HepG2 (cell line): ENCODE measurements at regions not wholly inside any gene's neighbourhood (a gene's known extent, or its start where the extent isn't known, plus 50 kb on each side); places are given as distances from the start of the nearest gene placed in this dataset.

Experiments used
- ATAC-seq: fragments of 200-7000 bp; cut with Tn5 transposase; 3 replicates; pipeline ENCODE4 v1.9.1; 2020; ENCODE audit warnings: mild to moderate bottlenecking, moderate library complexity
- BruUV-seq: library from RNA; stranded (reverse); fragments of 400-500 nt; replicated peaks from 2 replicates; lab custom pipeline; 2021; lab: Mats Ljungman, UMichigan
- CTCF ChIA-PET: fragments of 300-600 bp; formaldehyde crosslinking; extraction: SDS; loops from one replicate; lab custom pipeline; 2021; ENCODE audit warnings: low total read pairs, inconsistent platforms, low intra/inter-chr PET ratio; lab: Yijun Ruan, JAX
- POLR2A ChIA-PET: fragments of 350-600 bp; sonication (Branson Sonifier 250); formaldehyde crosslinking; loops from one replicate; lab custom pipeline; 2020; ENCODE audit warnings: antibody characterized with exemption, inconsistent platforms; lab: Yijun Ruan, JAX
- DNase-seq: peaks from one replicate; pipeline ENCODE4 v3.0.0-alpha.2; 2015; ENCODE audit warnings: low spot score
- FAIRE-seq: peaks from 3 replicates; lab custom pipeline; 2011; peaks lifted over from hg19 to GRCh38; lab: Jason Lieb, UNC
- H2AFZ ChIP-seq: one replicate; pipeline ENCODE4 v1.6.1; 2011; ENCODE audit warnings: low read length, inconsistent platforms
- H3K27ac ChIP-seq: fragments of 300-600 bp; 3 replicates; pipeline ENCODE4 v1.8.0; 2011; ENCODE audit warnings: mixed run types, mild to moderate bottlenecking, mixed read lengths, low read length, inconsistent platforms; ENCODE audit not compliant: insufficient read depth; ENCODE audit errors: extremely low read length
- H3K27me3 ChIP-seq, 2 experiments: fragments of 200-600 bp in 1 of 2; 2 replicates in 1 of 2; 3 replicates in 1 of 2; pipeline versions ENCODE4 v1.6.0 to v1.8.0; 2011; ENCODE audit warnings: low read length in 2 of 2, mild to moderate bottlenecking in 2 of 2, moderate library complexity in 2 of 2, inconsistent platforms in 1 of 2; ENCODE audit not compliant: insufficient read depth in 2 of 2, control insufficient read depth in 1 of 2
- H3K36me3 ChIP-seq, 2 experiments: fragments of 200-600 bp in 1 of 2; replicated peaks in 1 of 2; 2 replicates in 1 of 2; 3 replicates in 1 of 2; pipeline versions ENCODE4 v1.5.1 to v1.8.0; 2011; ENCODE audit warnings: low read length in 2 of 2, inconsistent platforms in 1 of 2; ENCODE audit not compliant: insufficient read depth in 2 of 2, control insufficient read depth in 1 of 2
- H3K4me1 ChIP-seq: 2 replicates; pipeline ENCODE4 v1.5.1; 2012; ENCODE audit warnings: low read length, inconsistent platforms; ENCODE audit not compliant: insufficient read depth
- H3K4me2 ChIP-seq: 2 replicates; pipeline ENCODE4 v1.6.0; 2011; ENCODE audit warnings: low read depth, low read length, inconsistent platforms
- H3K4me3 ChIP-seq, 3 experiments: fragments of 200-600 bp in 1 of 3; sonication (generic), shearing (Covaris generic) in 1 of 3; replicated peaks in 1 of 3; 2 replicates each; pipeline ENCODE4 v1.5.1; 2011 to 2016; ENCODE audit warnings: low read length in 3 of 3, inconsistent platforms in 2 of 3, low read depth in 2 of 3, mild to moderate bottlenecking in 2 of 3, control low read depth in 1 of 3, mixed read lengths in 1 of 3; ENCODE audit not compliant: insufficient read depth in 1 of 3
- H3K79me2 ChIP-seq: one replicate; pipeline ENCODE4 v1.6.1; 2011; ENCODE audit warnings: low read length, inconsistent platforms; ENCODE audit not compliant: insufficient read depth
- H3K9ac ChIP-seq: 2 replicates; pipeline ENCODE4 v1.6.0; 2011; ENCODE audit warnings: mild to moderate bottlenecking, low read depth, low read length, inconsistent platforms; ENCODE audit not compliant: insufficient read depth
- H3K9me3 ChIP-seq: 2 replicates; pipeline ENCODE4 v1.5.1; 2012; ENCODE audit warnings: mild to moderate bottlenecking, low read length
- H4K20me1 ChIP-seq: 2 replicates; pipeline ENCODE4 v1.6.0; 2011; ENCODE audit warnings: inconsistent platforms, mild to moderate bottlenecking, low read length, moderate library complexity; ENCODE audit not compliant: insufficient read depth
- ARID2 ChIP-seq: sonication (generic); formaldehyde crosslinking; IDR thresholded peaks from 2 replicates; pipeline ENCODE4 v1.8.1; 2022; ENCODE audit warnings: mild to moderate bottlenecking, missing genetic modification reagents, borderline replicate concordance
- CHD2 ChIP-seq: IDR thresholded peaks from 2 replicates; pipeline ENCODE4 v1.6.1; 2011; ENCODE audit warnings: low read depth, low read length, improper control_type of control experiment
- HDAC6 ChIP-seq: fragments of 200-600 bp; sonication (generic); IDR thresholded peaks from 2 replicates; pipeline ENCODE4 v1.7.0; 2017; ENCODE audit warnings: mild to moderate bottlenecking, antibody characterized with exemption, low read length, low read depth
- ZBTB33 ChIP-seq: sonication (generic); formaldehyde crosslinking; IDR thresholded peaks from 2 replicates; pipeline ENCODE4 v1.4.0; 2020; ENCODE audit warnings: missing genetic modification reagents
- ZFP91 ChIP-seq: sonication (generic); formaldehyde crosslinking; IDR thresholded peaks from 2 replicates; pipeline ENCODE4 v1.9.0; 2022; ENCODE audit warnings: missing genetic modification reagents, mild to moderate bottlenecking, borderline replicate concordance
- ZNF350 ChIP-seq: sonication (generic); formaldehyde crosslinking; IDR thresholded peaks from 2 replicates; pipeline ENCODE4 v1.4.0; 2020; ENCODE audit warnings: mild to moderate bottlenecking, low read depth, missing genetic modification reagents, borderline replicate concordance
- ZNF496 ChIP-seq: sonication (generic); formaldehyde crosslinking; IDR thresholded peaks from 2 replicates; pipeline ENCODE4 v1.8.1; 2023; ENCODE audit warnings: mild to moderate bottlenecking, moderate library complexity, missing genetic modification reagents; ENCODE audit not compliant: insufficient replicate concordance
- ZNF670 ChIP-seq: sonication (generic); formaldehyde crosslinking; IDR thresholded peaks from 2 replicates; pipeline ENCODE4 v1.8.0; 2022; ENCODE audit warnings: mild to moderate bottlenecking, missing genetic modification reagents, borderline replicate concordance
- WGBS: methylation state at CpG from one replicate; pipeline ENCODE4 v1.1.6; 2017; ENCODE audit warnings: low lambda C conversion rate; 5-methylcytosine and 5-hydroxymethylcytosine counted together
- in situ Hi-C: cut with HindIII; loops from 2 replicates; pipeline ENCODE4 v1.10.0; 2017; ENCODE audit warnings: low pct_unique_long_range_greater_than_20kb; ENCODE audit not compliant: extremely low pct_ligation_motif_present
- intact Hi-C: fragments of 100-400 bp; cut with micrococcal nuclease; formaldehyde crosslinking; loops from one replicate; pipeline ENCODE4 v1.10.0; 2022; ENCODE audit not compliant: unreplicated experiment
- TF ChIP-seq, protein P1 (sequence below): sonication (generic); formaldehyde crosslinking; IDR thresholded peaks from 2 replicates; pipeline ENCODE4 v1.5.0; 2020; ENCODE audit warnings: missing genetic modification reagents, mild to moderate bottlenecking, borderline replicate concordance
- TF ChIP-seq, protein P2 (sequence below): sonication (generic); formaldehyde crosslinking; IDR thresholded peaks from 2 replicates; pipeline ENCODE4 v1.8.0; 2022; ENCODE audit warnings: missing genetic modification reagents, mild to moderate bottlenecking, borderline replicate concordance
- TF ChIP-seq, protein P3 (sequence below): sonication (generic); formaldehyde crosslinking; IDR thresholded peaks from 2 replicates; pipeline ENCODE4 v1.9.0; 2021; ENCODE audit warnings: missing genetic modification reagents, mild to moderate bottlenecking, borderline replicate concordance
- TF ChIP-seq, protein P4 (sequence below): sonication (generic); formaldehyde crosslinking; IDR thresholded peaks from 2 replicates; pipeline ENCODE4 v1.4.0; 2020; ENCODE audit warnings: mild to moderate bottlenecking, low read depth, missing genetic modification reagents

- 0% methylated on average over 1 of the region's 1 CpG for WGBS
- ChIA-PET POLR2A (no interaction called here), CTCF (no interaction called here)
- Histone ChIP-seq H3K79me2 (no peaks in the 10 kb centered on the region), H3K27ac (no peak overlapping the region), H3K9me3 (no peaks in the 10 kb centered on the region), H2AFZ (no peak overlapping the region), H3K4me2 (no peak overlapping the region), H3K4me3 (no peak overlapping the region), H3K27me3 (no peaks in the 10 kb centered on the region), H4K20me1 (no peaks in the 10 kb centered on the region), H3K9ac (no peak overlapping the region), H3K36me3 (no peaks in the 10 kb centered on the region), H3K4me1 (no peaks in the 10 kb centered on the region)
- in situ Hi-C loops, result no loop called here
- no TSS peak for BruUV-seq
- TF ChIP-seq, protein P1, sequence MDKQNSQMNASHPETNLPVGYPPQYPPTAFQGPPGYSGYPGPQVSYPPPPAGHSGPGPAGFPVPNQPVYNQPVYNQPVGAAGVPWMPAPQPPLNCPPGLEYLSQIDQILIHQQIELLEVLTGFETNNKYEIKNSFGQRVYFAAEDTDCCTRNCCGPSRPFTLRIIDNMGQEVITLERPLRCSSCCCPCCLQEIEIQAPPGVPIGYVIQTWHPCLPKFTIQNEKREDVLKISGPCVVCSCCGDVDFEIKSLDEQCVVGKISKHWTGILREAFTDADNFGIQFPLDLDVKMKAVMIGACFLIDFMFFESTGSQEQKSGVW (CRISPR knock-in tag), result no peak
- TF ChIP-seq, protein P2, sequence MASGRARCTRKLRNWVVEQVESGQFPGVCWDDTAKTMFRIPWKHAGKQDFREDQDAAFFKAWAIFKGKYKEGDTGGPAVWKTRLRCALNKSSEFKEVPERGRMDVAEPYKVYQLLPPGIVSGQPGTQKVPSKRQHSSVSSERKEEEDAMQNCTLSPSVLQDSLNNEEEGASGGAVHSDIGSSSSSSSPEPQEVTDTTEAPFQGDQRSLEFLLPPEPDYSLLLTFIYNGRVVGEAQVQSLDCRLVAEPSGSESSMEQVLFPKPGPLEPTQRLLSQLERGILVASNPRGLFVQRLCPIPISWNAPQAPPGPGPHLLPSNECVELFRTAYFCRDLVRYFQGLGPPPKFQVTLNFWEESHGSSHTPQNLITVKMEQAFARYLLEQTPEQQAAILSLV (CRISPR knock-in tag), result no peak
- TF ChIP-seq, protein P3, sequence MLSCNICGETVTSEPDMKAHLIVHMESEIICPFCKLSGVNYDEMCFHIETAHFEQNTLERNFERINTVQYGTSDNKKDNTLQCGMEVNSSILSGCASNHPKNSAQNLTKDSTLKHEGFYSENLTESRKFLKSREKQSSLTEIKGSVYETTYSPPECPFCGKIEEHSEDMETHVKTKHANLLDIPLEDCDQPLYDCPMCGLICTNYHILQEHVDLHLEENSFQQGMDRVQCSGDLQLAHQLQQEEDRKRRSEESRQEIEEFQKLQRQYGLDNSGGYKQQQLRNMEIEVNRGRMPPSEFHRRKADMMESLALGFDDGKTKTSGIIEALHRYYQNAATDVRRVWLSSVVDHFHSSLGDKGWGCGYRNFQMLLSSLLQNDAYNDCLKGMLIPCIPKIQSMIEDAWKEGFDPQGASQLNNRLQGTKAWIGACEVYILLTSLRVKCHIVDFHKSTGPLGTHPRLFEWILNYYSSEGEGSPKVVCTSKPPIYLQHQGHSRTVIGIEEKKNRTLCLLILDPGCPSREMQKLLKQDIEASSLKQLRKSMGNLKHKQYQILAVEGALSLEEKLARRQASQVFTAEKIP, result no peak
- TF ChIP-seq, protein P4, sequence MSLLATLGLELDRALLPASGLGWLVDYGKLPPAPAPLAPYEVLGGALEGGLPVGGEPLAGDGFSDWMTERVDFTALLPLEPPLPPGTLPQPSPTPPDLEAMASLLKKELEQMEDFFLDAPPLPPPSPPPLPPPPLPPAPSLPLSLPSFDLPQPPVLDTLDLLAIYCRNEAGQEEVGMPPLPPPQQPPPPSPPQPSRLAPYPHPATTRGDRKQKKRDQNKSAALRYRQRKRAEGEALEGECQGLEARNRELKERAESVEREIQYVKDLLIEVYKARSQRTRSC (CRISPR knock-in tag), result no peak
- TF ChIP-seq ZBTB33 (CRISPR knock-in tag) (no peak), ZNF350 (CRISPR knock-in tag) (no peak), CHD2 (no peak), ZNF496 (CRISPR knock-in tag) (no peak), HDAC6 (no peak), ZNF670 (no peak), ZFP91 (CRISPR knock-in tag) (no peak), ARID2 (no peak)
- FAIRE-seq (no peak), DNase-seq (no peak), ATAC-seq (no peak)
- intact Hi-C loops, result no loop called here
Observed at GRCh38 chr3:117710501-117710900, 1000.9 kb downstream of the TUSC7 start.
